HCT116 (cell line): ENCODE measurements at regions not wholly inside any gene's neighbourhood (a gene's known extent, or its start where the extent isn't known, plus 50 kb on each side); places are given as distances from the start of the nearest gene placed in this dataset.

ENCODE experiments used
- ATAC-seq: fragments of 200-7000 bp; cut with Tn5 transposase; 2 replicates; pipeline ENCODE4 v1.9.1; 2020; ENCODE audit warnings: mild to moderate bottlenecking, moderate library complexity
- BruUV-seq: library from RNA; stranded (reverse); fragments of 400-500 nt; replicated peaks from 2 replicates; lab custom pipeline; 2021; lab: Mats Ljungman, UMichigan
- CTCF ChIA-PET: fragments of 300-600 bp; sonication (Branson Sonifier 250); formaldehyde crosslinking; loops from one replicate; lab custom pipeline; 2021; ENCODE audit warnings: antibody characterized with exemption; lab: Charles Lee
- POLR2A ChIA-PET: fragments of 300-600, 350-600 bp; sonication (Branson Sonifier 250); formaldehyde crosslinking; loops from one replicate; lab custom pipeline; 2021; ENCODE audit warnings: antibody characterized with exemption; lab: Charles Lee
- RAD21 ChIA-PET, 2 experiments: fragments of 300-600 bp; sonication (Branson Sonifier 250); formaldehyde crosslinking; loops; one replicate each; lab custom pipeline; 2023; ENCODE audit warnings: low total read pairs in 2 of 2; ENCODE audit not compliant: uncharacterized antibody in 2 of 2, unreplicated experiment in 2 of 2, low non-redundant PET in 1 of 2; lab: Charles Lee
- DNase-seq: peaks from one replicate; pipeline ENCODE4 v3.0.0-alpha.2; 2010; ENCODE audit warnings: low read depth, low spot score
- H2AFZ ChIP-seq: fragments of 200-600 bp; shearing (Covaris generic), sonication (generic); 2 replicates; pipeline ENCODE4 v1.6.1; 2017; ENCODE audit warnings: low read depth, mixed run types, mixed read lengths, antibody characterized with exemption, low read length; ENCODE audit not compliant: poor library complexity, severe bottlenecking
- H3K27ac ChIP-seq: 2 replicates; pipeline ENCODE4 v1.5.1; 2012; ENCODE audit warnings: low read depth, low read length
- H3K27me3 ChIP-seq: fragments of 200-600 bp; sonication (generic); 2 replicates; pipeline ENCODE4 v1.6.1; 2016; ENCODE audit warnings: mixed run types, low read length, mixed read lengths; ENCODE audit not compliant: insufficient read depth
- H3K36me3 ChIP-seq, 2 experiments: fragments of 200-500 bp in 1 of 2; fragments of 200-600 bp in 1 of 2; sonication (Bioruptor generic) in 1 of 2; sonication (generic) in 1 of 2; 2 replicates each; pipeline versions ENCODE4 v1.5.1 to v1.6.1; 2014 to 2016; ENCODE audit warnings: low read length in 2 of 2, inconsistent platforms in 1 of 2, mixed read lengths in 1 of 2, mixed run types in 1 of 2; ENCODE audit not compliant: insufficient read depth in 2 of 2, control insufficient read depth in 1 of 2
- H3K4me1 ChIP-seq, 2 experiments: fragments of 200-600 bp in 1 of 2; sonication (generic) in 1 of 2; 2 replicates each; pipeline versions ENCODE4 v1.5.1 to v1.6.1; 2012 to 2017; ENCODE audit warnings: low read length in 2 of 2, inconsistent platforms in 1 of 2, mild to moderate bottlenecking in 1 of 2, mixed read lengths in 1 of 2, mixed run types in 1 of 2, moderate library complexity in 1 of 2; ENCODE audit not compliant: insufficient read depth in 2 of 2, control insufficient read depth in 1 of 2
- H3K4me2 ChIP-seq: fragments of 200-600 bp; sonication (generic); 2 replicates; pipeline ENCODE4 v1.6.1; 2017; ENCODE audit warnings: mixed run types, low read length, mixed read lengths
- H3K4me3 ChIP-seq, 2 experiments: fragments of 200-600 bp in 1 of 2; sonication (generic) in 1 of 2; replicated peaks in 1 of 2; 2 replicates each; pipeline ENCODE4 v1.5.1; 2011 to 2016; ENCODE audit warnings: low read length in 2 of 2, control low read depth in 1 of 2, low read depth in 1 of 2, mild to moderate bottlenecking in 1 of 2, mixed read lengths in 1 of 2, mixed run types in 1 of 2
- H3K79me2 ChIP-seq: fragments of 200-600 bp; sonication (generic); 2 replicates; pipeline ENCODE4 v1.6.1; 2017; ENCODE audit warnings: mild to moderate bottlenecking, mixed run types, low read length, moderate library complexity, mixed read lengths; ENCODE audit not compliant: insufficient read depth
- H3K9ac ChIP-seq: fragments of 200-600 bp; sonication (generic); 2 replicates; pipeline ENCODE4 v1.6.1; 2016; ENCODE audit warnings: low read length, mixed read lengths
- H3K9me2 ChIP-seq: fragments of 200-600 bp; sonication (generic), shearing (Covaris generic); 2 replicates; pipeline ENCODE4 v1.6.1; 2017; ENCODE audit warnings: mixed run types, mild to moderate bottlenecking, moderate library complexity; ENCODE audit not compliant: insufficient read depth
- H3K9me3 ChIP-seq, 2 experiments: fragments of 200-500 bp in 1 of 2; fragments of 200-600 bp in 1 of 2; sonication (Bioruptor generic) in 1 of 2; sonication (generic) in 1 of 2; 2 replicates each; pipeline ENCODE4 v1.6.1; 2014 to 2017; ENCODE audit warnings: low read length in 2 of 2, mixed read lengths in 2 of 2, inconsistent platforms in 1 of 2, low read depth in 1 of 2, mild to moderate bottlenecking in 1 of 2, mixed run types in 1 of 2, moderate library complexity in 1 of 2; ENCODE audit not compliant: control insufficient read depth in 1 of 2, insufficient read depth in 1 of 2
- H4K20me1 ChIP-seq: fragments of 200-600 bp; sonication (generic), shearing (Covaris generic); 2 replicates; pipeline ENCODE4 v1.6.1; 2017; ENCODE audit warnings: mixed run types, mild to moderate bottlenecking, moderate library complexity; ENCODE audit not compliant: insufficient read depth
- CBX3 ChIP-seq: IDR thresholded peaks from 2 replicates; pipeline ENCODE4 v1.6.1; 2012; ENCODE audit warnings: low read depth
- CEBPB ChIP-seq: IDR thresholded peaks from 2 replicates; pipeline ENCODE4 v1.6.1; 2012; ENCODE audit warnings: low read depth
- ELF1 ChIP-seq: IDR thresholded peaks from 2 replicates; pipeline ENCODE4 v1.6.1; 2012; ENCODE audit warnings: low read depth, borderline replicate concordance
- JUND ChIP-seq: IDR thresholded peaks from 2 replicates; pipeline ENCODE4 v1.6.1; 2012
- RAD21 ChIP-seq: IDR thresholded peaks from 2 replicates; pipeline ENCODE4 v1.6.1; 2012; ENCODE audit warnings: low read depth, mild to moderate bottlenecking
- intact Hi-C: fragments of 100-400 bp; cut with micrococcal nuclease; formaldehyde crosslinking; loops from 2 replicates; pipeline ENCODE4 v1.10.0; 2022
- TF ChIP-seq, protein P1 (sequence below), 3 experiments: fragments of 200-600 bp in 1 of 3; sonication (generic) in 1 of 3; IDR thresholded peaks in 2 of 3; conservative IDR thresholded peaks in 1 of 3; 2 replicates each; pipeline ENCODE4 v1.5.1; 2012 to 2017; ENCODE audit warnings: low read depth in 2 of 3, low read length in 2 of 3, antibody characterized with exemption in 1 of 3, borderline replicate concordance in 1 of 3, control low read depth in 1 of 3, mild to moderate bottlenecking in 1 of 3, mixed read lengths in 1 of 3, mixed run types in 1 of 3, moderate library complexity in 1 of 3; ENCODE audit not compliant: insufficient read depth in 1 of 3

DNA sequence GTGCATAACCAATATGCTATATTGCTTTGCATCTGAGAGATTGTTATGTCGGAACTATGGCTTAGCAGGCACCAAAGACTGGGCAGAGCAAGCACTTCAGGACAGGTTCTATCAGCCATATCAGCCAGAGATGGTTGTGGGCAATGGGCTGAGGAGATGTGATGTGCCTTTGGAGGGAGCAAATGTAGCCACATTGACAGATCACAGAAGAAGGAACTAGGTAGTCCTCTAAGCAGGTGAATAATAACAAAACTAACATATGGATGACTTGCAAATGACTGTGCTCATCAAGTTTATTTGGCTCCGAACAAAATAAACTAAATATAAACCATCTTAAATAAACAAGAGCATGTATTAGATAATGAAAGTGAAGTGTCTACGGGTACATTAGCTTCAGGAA is 291.7 kb downstream of the RMST start:
- no peak for DNase-seq
- Histone ChIP-seq H3K4me3 (no peak overlapping the region), H3K9ac (no peak overlapping the region), H4K20me1 (no peaks in the 10 kb centered on the region), H3K79me2 (no peaks in the 10 kb centered on the region), H3K9me2 (no peaks in the 10 kb centered on the region), H3K27me3 (peaks cover 15% of the 10 kb centered on the region), H3K4me2 (no peak overlapping the region), H3K36me3 (no peaks in the 10 kb centered on the region), H2AFZ (no peak overlapping the region), H3K4me1 (no peaks in the 10 kb centered on the region), H3K27ac (no peak overlapping the region), H3K9me3 (no peaks in the 10 kb centered on the region)
- POLR2A ChIA-PET, result no interaction called here
- intact Hi-C loops, result no loop called here
- TF ChIP-seq, protein P1, sequence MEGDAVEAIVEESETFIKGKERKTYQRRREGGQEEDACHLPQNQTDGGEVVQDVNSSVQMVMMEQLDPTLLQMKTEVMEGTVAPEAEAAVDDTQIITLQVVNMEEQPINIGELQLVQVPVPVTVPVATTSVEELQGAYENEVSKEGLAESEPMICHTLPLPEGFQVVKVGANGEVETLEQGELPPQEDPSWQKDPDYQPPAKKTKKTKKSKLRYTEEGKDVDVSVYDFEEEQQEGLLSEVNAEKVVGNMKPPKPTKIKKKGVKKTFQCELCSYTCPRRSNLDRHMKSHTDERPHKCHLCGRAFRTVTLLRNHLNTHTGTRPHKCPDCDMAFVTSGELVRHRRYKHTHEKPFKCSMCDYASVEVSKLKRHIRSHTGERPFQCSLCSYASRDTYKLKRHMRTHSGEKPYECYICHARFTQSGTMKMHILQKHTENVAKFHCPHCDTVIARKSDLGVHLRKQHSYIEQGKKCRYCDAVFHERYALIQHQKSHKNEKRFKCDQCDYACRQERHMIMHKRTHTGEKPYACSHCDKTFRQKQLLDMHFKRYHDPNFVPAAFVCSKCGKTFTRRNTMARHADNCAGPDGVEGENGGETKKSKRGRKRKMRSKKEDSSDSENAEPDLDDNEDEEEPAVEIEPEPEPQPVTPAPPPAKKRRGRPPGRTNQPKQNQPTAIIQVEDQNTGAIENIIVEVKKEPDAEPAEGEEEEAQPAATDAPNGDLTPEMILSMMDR (IDR thresholded peaks at IDR 0.05 in 2 of 3, conservative IDR thresholded peaks at IDR 0.05 in 1 of 3; ENCODE audit: borderline replicate concordance in 1 of 3, insufficient read depth in 1 of 3, low read depth in 2 of 3, low read length in 2 of 3), result no peak
- TF ChIP-seq JUND, result no peak
- no peak for TF ChIP-seq CEBPB
- no peak for TF ChIP-seq CBX3
- no peak for TF ChIP-seq ELF1
- no peak for ATAC-seq
- no TSS peak for BruUV-seq
- RAD21 ChIA-PET, result no interaction called here
- CTCF ChIA-PET, result no interaction called here

DNA sequence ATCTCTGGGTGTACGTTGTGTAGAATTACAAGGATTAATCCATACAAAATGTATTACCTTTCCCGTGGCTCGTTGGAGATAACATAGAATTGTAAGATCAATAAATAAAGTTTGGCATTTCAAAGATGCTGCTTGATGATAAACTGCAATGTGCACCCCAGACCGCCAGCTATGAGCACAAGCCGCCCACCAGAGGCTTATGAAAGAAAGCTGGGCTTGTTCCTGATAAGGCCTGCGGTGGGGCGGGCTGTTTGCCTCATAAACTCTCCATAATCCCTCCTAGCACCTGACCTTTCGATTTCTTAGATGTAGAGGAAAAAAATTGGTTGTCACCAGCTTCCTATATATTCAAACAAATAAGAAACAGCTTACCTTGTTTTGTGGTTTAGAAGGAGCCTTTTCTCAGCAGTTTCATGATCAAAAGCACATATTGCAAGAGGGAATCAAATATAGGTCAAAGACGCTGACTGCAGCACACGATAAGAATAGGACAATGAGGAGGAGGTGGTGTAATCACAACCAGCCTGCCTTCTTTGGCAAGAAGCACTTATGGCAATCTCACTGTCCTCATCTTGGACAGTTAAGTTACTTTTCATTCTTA is 293.6 kb downstream of the RMST start:
- Histone ChIP-seq H2AFZ (no peak overlapping the region), H3K9me2 (no peaks in the 10 kb centered on the region), H3K27me3 (peaks cover 18% of the 10 kb centered on the region), H3K4me2 (no peak overlapping the region), H3K27ac (no peak overlapping the region), H3K9me3 (no peaks in the 10 kb centered on the region), H3K9ac (no peak overlapping the region), H4K20me1 (no peaks in the 10 kb centered on the region), H3K36me3 (no peaks in the 10 kb centered on the region), H3K4me3 (no peak overlapping the region), H3K79me2 (no peaks in the 10 kb centered on the region), H3K4me1 (no peaks in the 10 kb centered on the region)
- intact Hi-C loops, result no loop called here
- ChIA-PET CTCF (no interaction called here), POLR2A (no interaction called here), RAD21 (no interaction called here)
- no peak for TF ChIP-seq CEBPB
- TF ChIP-seq RAD21, result no peak
- ATAC-seq (no peak), DNase-seq (no peak)
- no TSS peak for BruUV-seq
